NCI-H524 treated with DMSO at 0.1 percent for 48 hours (cell line): ENCODE measurements at regions not wholly inside any gene's neighbourhood (a gene's known extent, or its start where the extent isn't known, plus 50 kb on each side); places are given as distances from the start of the nearest gene placed in this dataset.
"Not testable (repeated sequence)": the region's sequence is repeated elsewhere in the genome, so short reads cannot be mapped to it uniquely, and the experiment has no call there.

Source experiments
- DNase-seq: peaks from one replicate; lab custom pipeline; 2025; lab: John Stamatoyannopoulos, UW

GRCh38 chr4:108458681-108459080 lies 161.7 kb upstream of the RPL34 start:
- DNase-seq, result no peak

GRCh38 chr4:108454227-108454626 lies 166.1 kb upstream of the RPL34 start:
- no peak for DNase-seq

GRCh38 chr4:108453366-108453765 lies 167.0 kb upstream of the RPL34 start:
- DNase-seq, result no peak

- DNase-seq, result no peak
Measured at GRCh38 chr4:108450236-108450898, 170.0 kb upstream of the RPL34 start.

- no peak for DNase-seq
Measured at GRCh38 chr4:108449129-108449528, 171.2 kb upstream of the RPL34 start.

- no peak for DNase-seq
Measured at GRCh38 chr4:108446556-108446955, 173.8 kb upstream of the RPL34 start.

GRCh38 chr4:108445716-108446115 lies 174.7 kb upstream of the RPL34 start:
- no peak for DNase-seq

GRCh38 chr4:108443585-108443984 lies 176.8 kb upstream of the RPL34 start:
- no peak for DNase-seq

- DNase-seq, result no peak
Measured at GRCh38 chr4:108433832-108434231, 186.5 kb upstream of the RPL34 start.

GRCh38 chr4:108433394-108433793 lies 187.0 kb upstream of the RPL34 start:
- not testable (repeated sequence) for DNase-seq

- DNase-seq, result no peak
Measured at GRCh38 chr4:108432418-108432817, 188.0 kb upstream of the RPL34 start.

GRCh38 chr4:108431986-108432385 lies 188.4 kb upstream of the RPL34 start:
- DNase-seq, result no peak

- DNase-seq, result no peak
Measured at GRCh38 chr4:108430921-108431320, 189.5 kb upstream of the RPL34 start.

- no peak for DNase-seq
Measured at GRCh38 chr4:108429662-108430061, 190.7 kb upstream of the RPL34 start.

- no peak for DNase-seq
Measured at GRCh38 chr4:108428923-108429322, 191.5 kb upstream of the RPL34 start.

GRCh38 chr4:108427946-108428485 lies 192.4 kb upstream of the RPL34 start:
- DNase-seq, result no peak

- no peak for DNase-seq
Measured at GRCh38 chr4:108426493-108426892, 193.9 kb upstream of the RPL34 start.

GRCh38 chr4:108425988-108426387 lies 194.4 kb upstream of the RPL34 start:
- no peak for DNase-seq

- DNase-seq, result no peak
Measured at GRCh38 chr4:108417923-108418322, 202.5 kb upstream of the RPL34 start.

- no peak for DNase-seq
Measured at GRCh38 chr4:108416831-108417230, 203.5 kb upstream of the RPL34 start.

- no peak for DNase-seq
Measured at GRCh38 chr4:108415389-108415788, 205.0 kb upstream of the RPL34 start.

- no peak for DNase-seq
Measured at GRCh38 chr4:108411836-108412235, 208.5 kb upstream of the RPL34 start.

GRCh38 chr4:108409691-108410090 lies 210.7 kb upstream of the RPL34 start:
- not testable (repeated sequence) for DNase-seq

- DNase-seq, result no peak
Measured at GRCh38 chr4:108405586-108405985, 214.8 kb upstream of the RPL34 start.
